OCI-LY7 (cell line): ENCODE measurements at regions not wholly inside any gene's neighbourhood (a gene's known extent, or its start where the extent isn't known, plus 50 kb on each side); places are given as distances from the start of the nearest gene placed in this dataset.

ENCODE experiments used
- CTCF ChIP-seq: fragments of 200-600 bp; sonication (generic); conservative IDR thresholded peaks from 2 replicates; pipeline ENCODE4 v1.5.1; 2014; ENCODE audit warnings: mild to moderate bottlenecking, antibody characterized with exemption, low read length, moderate library complexity, mixed read lengths
- EZH2phosphoT487 ChIP-seq: fragments of 200-600 bp; sonication (generic); IDR thresholded peaks from 2 replicates; pipeline ENCODE4 v1.6.1; 2018; ENCODE audit warnings: low read depth, borderline replicate concordance, mild to moderate bottlenecking, mixed run types, antibody characterized with exemption, low read length, moderate library complexity, mixed read lengths

GRCh38 chr5:33203931-33204330, 236.8 kb upstream of the TARS1 start:
- TF ChIP-seq EZH2phosphoT487: no peak
- no peak for TF ChIP-seq CTCF
